ENCODE measurements at regions not wholly inside any gene's neighbourhood (a gene's known extent, or its start where the extent isn't known, plus 50 kb on each side); places are given as distances from the start of the nearest gene placed in this dataset.
"Not testable (repeated sequence)": the region's sequence is repeated elsewhere in the genome, so short reads cannot be mapped to it uniquely, and the experiment has no call there.

- Histone ChIP-seq H3T11ph (ENCODE audit: low read length) (no peak overlapping the region), H4K20me1 (ENCODE audit: control insufficient read depth, insufficient read depth, insufficient read length) (no peaks in the 10 kb centered on the region), H3K27me3 (ENCODE audit: insufficient read depth, low read length) (no peaks in the 10 kb centered on the region), H3K27ac (ENCODE audit: insufficient read length, low read depth, low read length) (no peak overlapping the region), H3K79me1 (ENCODE audit: insufficient read depth, low read depth, low read length, poor library complexity, severe bottlenecking) (no peaks in the 10 kb centered on the region), H4K91ac (ENCODE audit: insufficient read length, low read depth, low read length) (no peak overlapping the region), H2BK120ac (ENCODE audit: low read depth, low read length, poor library complexity, severe bottlenecking) (no peak overlapping the region), H2BK20ac (ENCODE audit: low read depth, low read length, poor library complexity, severe bottlenecking) (no peak overlapping the region), H3K9ac (ENCODE audit: extremely low read depth, insufficient read length, low read length) (no peak overlapping the region), H3K4ac (ENCODE audit: low read depth, low read length) (no peak overlapping the region), H3K14ac (ENCODE audit: insufficient read depth, low read length) (no peak overlapping the region), H3K23ac (ENCODE audit: insufficient read length, low read depth, low read length) (no peak overlapping the region), H4K5ac (ENCODE audit: insufficient read length, low read depth, low read length) (no peak overlapping the region), H3K4me1 (ENCODE audit: insufficient read depth, low read length) (peaks cover 3% of the 10 kb centered on the region; the same call in 1 of the 2 replicates), H4K8ac (replicated peaks; ENCODE audit: insufficient read length, low read depth, low read length) (no peak overlapping the region), H3K23me2 (ENCODE audit: insufficient read length, low read depth, low read length, poor library complexity, severe bottlenecking) (no peaks in the 10 kb centered on the region), H2AFZ (ENCODE audit: low read length) (no peak overlapping the region), H3K79me2 (ENCODE audit: insufficient read depth, low read length) (no peaks in the 10 kb centered on the region), H2AK5ac (ENCODE audit: insufficient read length, low read length) (no peak overlapping the region), H2BK5ac (ENCODE audit: insufficient read length, low read length) (no peak overlapping the region), H2BK15ac (ENCODE audit: low read depth, low read length) (no peak overlapping the region), H3K18ac (ENCODE audit: insufficient read length, low read depth, low read length) (no peak overlapping the region), H3K9me3 (ENCODE audit: control insufficient read depth, low read depth, low read length) (no peaks in the 10 kb centered on the region), H3K4me2 (ENCODE audit: insufficient read depth, insufficient read length, low read length) (no peak overlapping the region), H2BK12ac (ENCODE audit: insufficient read length, low read depth, low read length) (no peak overlapping the region), H3K56ac (ENCODE audit: insufficient read length, low read depth, low read length) (no peak overlapping the region)
- no peak overlapping the region for H3K4me3 Mint-ChIP-seq
- no peak overlapping the region for H3K27ac Mint-ChIP-seq
- no peak for DNase-seq
- peaks cover 3 to 5% of the 10 kb centered on the region in 2 experiments; a peak in 3 of 5 replicates for H3K9me3 Mint-ChIP-seq
- H3K27me3 Mint-ChIP-seq (ENCODE audit: low read depth): peaks cover 7% of the 10 kb centered on the region
- H3K4me1 Mint-ChIP-seq: peaks cover 5 to 6% of the 10 kb centered on the region in 2 experiments
- no peak for TF ChIP-seq CTCF (conservative IDR thresholded peaks at IDR 0.05)
- no CpG with 5 or more reads among the region's 1 CpG for WGBS (ENCODE audit: extremely low coverage, insufficient read length, low lambda C conversion rate)
- peaks cover 0 to 4% (median 2%) of the 10 kb centered on the region in 3 experiments; a peak in 2 of 7 replicates for H3K36me3 Mint-ChIP-seq (ENCODE audit: insufficient read depth in 1 of 3, low read depth in 3 of 3)
Observed at GRCh38 chr1:116195077-116195868, 84.1 kb downstream of the MAB21L3 start.

GRCh38 chr1:116200343-116200742 is 89.1 kb downstream of the MAB21L3 start:
- H3K4me3 Mint-ChIP-seq; H2BK5ac ChIP-seq (ENCODE audit: insufficient read length, low read length); H2BK120ac ChIP-seq (ENCODE audit: low read depth, low read length, poor library complexity, severe bottlenecking); H4K5ac ChIP-seq (ENCODE audit: insufficient read length, low read depth, low read length); H3K79me2 ChIP-seq (ENCODE audit: insufficient read depth, low read length); H4K20me1 ChIP-seq (ENCODE audit: control insufficient read depth, insufficient read depth, insufficient read length); H3K14ac ChIP-seq (ENCODE audit: insufficient read depth, low read length); DNase-seq; H3K27me3 ChIP-seq (ENCODE audit: insufficient read depth, low read length); H3K9ac ChIP-seq (ENCODE audit: extremely low read depth, insufficient read length, low read length); H4K8ac ChIP-seq (replicated peaks; ENCODE audit: insufficient read length, low read depth, low read length); H3K4me1 ChIP-seq (ENCODE audit: insufficient read depth, low read length); H3K27ac ChIP-seq (ENCODE audit: insufficient read length, low read depth, low read length); H3T11ph ChIP-seq (ENCODE audit: low read length); H3K79me1 ChIP-seq (ENCODE audit: insufficient read depth, low read depth, low read length, poor library complexity, severe bottlenecking); H3K4me1 Mint-ChIP-seq; H2AFZ ChIP-seq (ENCODE audit: low read length); H3K18ac ChIP-seq (ENCODE audit: insufficient read length, low read depth, low read length); H3K56ac ChIP-seq (ENCODE audit: insufficient read length, low read depth, low read length); H3K23ac ChIP-seq (ENCODE audit: insufficient read length, low read depth, low read length); H3K4me2 ChIP-seq (ENCODE audit: insufficient read depth, insufficient read length, low read length); H2BK15ac ChIP-seq (ENCODE audit: low read depth, low read length); H3K27ac Mint-ChIP-seq; H3K9me3 Mint-ChIP-seq; H2BK20ac ChIP-seq (ENCODE audit: low read depth, low read length, poor library complexity, severe bottlenecking); H3K23me2 ChIP-seq (ENCODE audit: insufficient read length, low read depth, low read length, poor library complexity, severe bottlenecking); H2BK12ac ChIP-seq (ENCODE audit: insufficient read length, low read depth, low read length); H4K91ac ChIP-seq (ENCODE audit: insufficient read length, low read depth, low read length); H3K9me3 ChIP-seq (ENCODE audit: control insufficient read depth, low read depth, low read length); H2AK5ac ChIP-seq (ENCODE audit: insufficient read length, low read length); H3K36me3 Mint-ChIP-seq (ENCODE audit: insufficient read depth in 1 of 3, low read depth in 3 of 3); H3K4ac ChIP-seq (ENCODE audit: low read depth, low read length): not testable (repeated sequence)
- WGBS (ENCODE audit: extremely low coverage, insufficient read length, low lambda C conversion rate): no CpG with 5 or more reads among the region's 2 CpGs
- peaks cover 11% of the 10 kb centered on the region; the same call in 1 of the 2 replicates for H3K27me3 Mint-ChIP-seq (ENCODE audit: low read depth)
